ENCODE measurements at regions not wholly inside any gene's neighbourhood (a gene's known extent, or its start where the extent isn't known, plus 50 kb on each side); places are given as distances from the start of the nearest gene placed in this dataset.

DNA sequence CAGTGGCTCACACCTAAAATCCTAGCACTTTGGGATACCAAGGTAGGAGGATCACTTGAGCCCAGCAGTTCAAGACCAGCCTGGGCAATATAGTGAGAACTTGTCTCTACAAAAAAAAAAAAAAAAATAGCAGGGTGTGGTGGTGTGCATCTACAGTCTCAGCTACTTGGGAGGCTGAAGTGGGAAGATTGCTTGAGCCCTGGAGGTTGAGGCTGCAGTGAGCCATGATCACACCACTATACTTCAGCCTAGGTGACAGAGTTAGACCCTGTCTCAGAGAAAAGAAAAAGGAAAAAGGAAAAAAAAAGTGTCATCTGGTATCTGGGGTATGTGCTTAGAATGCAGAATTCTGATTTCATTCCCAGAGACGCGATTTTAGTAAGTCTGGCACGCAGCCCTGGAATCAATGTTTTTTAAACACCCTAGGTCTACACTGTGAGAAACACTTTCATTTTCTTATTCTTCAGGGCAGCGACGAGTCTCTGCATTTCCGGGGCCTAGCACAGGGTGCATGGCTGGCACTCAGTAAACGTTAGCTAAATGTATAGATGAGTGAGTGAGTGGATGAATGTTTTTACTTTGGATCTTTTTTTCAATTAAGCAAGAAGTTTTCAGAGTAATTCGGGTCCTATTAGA, 243.8 kb upstream of the PWP1 start:
- Histone ChIP-seq H3K36me3 (ENCODE audit: control insufficient read depth in 4 of 4, insufficient read depth in 4 of 4, low read length in 4 of 4) (no peaks in the 10 kb centered on the region), H3K4me3 (no peak overlapping the region), H3K9ac (ENCODE audit: insufficient read depth in 1 of 2, low read length in 2 of 2) (peak overlapping the region in 1 of 2 donors; percentile 36), H3K9me3 (ENCODE audit: control insufficient read depth in 4 of 4, insufficient read depth in 3 of 4, low read length in 3 of 4) (no peaks in the 10 kb centered on the region), H3K27me3 (ENCODE audit: control insufficient read depth in 3 of 3, insufficient read depth in 3 of 3, low read length in 2 of 3) (no peaks in the 10 kb centered on the region), H3K4me1 (ENCODE audit: control insufficient read depth in 5 of 5, insufficient read depth in 5 of 5, low read length in 5 of 5) (peaks cover 0 to 10% (median 0%) of the 10 kb centered on the region in 5 donors), H3K27ac (ENCODE audit: low read depth in 1 of 2, low read length in 1 of 2) (no peak overlapping the region)
- no peak for ATAC-seq (ENCODE audit: insufficient read depth, low FRiP score)
- WGBS, 2 donors, result 52 to 71% methylated on average over 8 of the region's 8 CpGs
- TF ChIP-seq, protein P1, sequence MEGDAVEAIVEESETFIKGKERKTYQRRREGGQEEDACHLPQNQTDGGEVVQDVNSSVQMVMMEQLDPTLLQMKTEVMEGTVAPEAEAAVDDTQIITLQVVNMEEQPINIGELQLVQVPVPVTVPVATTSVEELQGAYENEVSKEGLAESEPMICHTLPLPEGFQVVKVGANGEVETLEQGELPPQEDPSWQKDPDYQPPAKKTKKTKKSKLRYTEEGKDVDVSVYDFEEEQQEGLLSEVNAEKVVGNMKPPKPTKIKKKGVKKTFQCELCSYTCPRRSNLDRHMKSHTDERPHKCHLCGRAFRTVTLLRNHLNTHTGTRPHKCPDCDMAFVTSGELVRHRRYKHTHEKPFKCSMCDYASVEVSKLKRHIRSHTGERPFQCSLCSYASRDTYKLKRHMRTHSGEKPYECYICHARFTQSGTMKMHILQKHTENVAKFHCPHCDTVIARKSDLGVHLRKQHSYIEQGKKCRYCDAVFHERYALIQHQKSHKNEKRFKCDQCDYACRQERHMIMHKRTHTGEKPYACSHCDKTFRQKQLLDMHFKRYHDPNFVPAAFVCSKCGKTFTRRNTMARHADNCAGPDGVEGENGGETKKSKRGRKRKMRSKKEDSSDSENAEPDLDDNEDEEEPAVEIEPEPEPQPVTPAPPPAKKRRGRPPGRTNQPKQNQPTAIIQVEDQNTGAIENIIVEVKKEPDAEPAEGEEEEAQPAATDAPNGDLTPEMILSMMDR (IDR thresholded peaks at IDR 0.05; ENCODE audit: control extremely low read depth, extremely low read depth), result no peak
- peak; percentile 56 to 85 (median 78) for DNase-seq

GRCh38 chr12:107442326-107442987, 243.1 kb upstream of the PWP1 start:
- peak in 2 of 3 donors; percentile 32 to 53 for DNase-seq
- TF ChIP-seq, protein P1 (IDR thresholded peaks at IDR 0.05; ENCODE audit: control extremely low read depth, extremely low read depth), result no peak
- peak overlapping the region in 1 of 2 donors; percentile 36 for H3K9ac ChIP-seq (ENCODE audit: insufficient read depth in 1 of 2, low read length in 2 of 2)
- no peaks in the 10 kb centered on the region for H3K36me3 ChIP-seq (ENCODE audit: control insufficient read depth in 4 of 4, insufficient read depth in 4 of 4, low read length in 4 of 4)
- no peak overlapping the region for H3K27ac ChIP-seq (ENCODE audit: low read depth in 1 of 2, low read length in 1 of 2)
- ATAC-seq (ENCODE audit: insufficient read depth, low FRiP score), result no peak
- H3K27me3 ChIP-seq (ENCODE audit: control insufficient read depth in 3 of 3, insufficient read depth in 3 of 3, low read length in 2 of 3), result no peaks in the 10 kb centered on the region
- H3K4me3 ChIP-seq, result no peak overlapping the region
- 70 to 80% methylated on average over 7 of the region's 7 CpGs for WGBS, 2 donors
- H3K4me1 ChIP-seq (ENCODE audit: control insufficient read depth in 5 of 5, insufficient read depth in 5 of 5, low read length in 5 of 5), result peaks cover 0 to 10% (median 0%) of the 10 kb centered on the region in 5 donors
- no peaks in the 10 kb centered on the region for H3K9me3 ChIP-seq (ENCODE audit: control insufficient read depth in 4 of 4, insufficient read depth in 3 of 4, low read length in 3 of 4)

DNA sequence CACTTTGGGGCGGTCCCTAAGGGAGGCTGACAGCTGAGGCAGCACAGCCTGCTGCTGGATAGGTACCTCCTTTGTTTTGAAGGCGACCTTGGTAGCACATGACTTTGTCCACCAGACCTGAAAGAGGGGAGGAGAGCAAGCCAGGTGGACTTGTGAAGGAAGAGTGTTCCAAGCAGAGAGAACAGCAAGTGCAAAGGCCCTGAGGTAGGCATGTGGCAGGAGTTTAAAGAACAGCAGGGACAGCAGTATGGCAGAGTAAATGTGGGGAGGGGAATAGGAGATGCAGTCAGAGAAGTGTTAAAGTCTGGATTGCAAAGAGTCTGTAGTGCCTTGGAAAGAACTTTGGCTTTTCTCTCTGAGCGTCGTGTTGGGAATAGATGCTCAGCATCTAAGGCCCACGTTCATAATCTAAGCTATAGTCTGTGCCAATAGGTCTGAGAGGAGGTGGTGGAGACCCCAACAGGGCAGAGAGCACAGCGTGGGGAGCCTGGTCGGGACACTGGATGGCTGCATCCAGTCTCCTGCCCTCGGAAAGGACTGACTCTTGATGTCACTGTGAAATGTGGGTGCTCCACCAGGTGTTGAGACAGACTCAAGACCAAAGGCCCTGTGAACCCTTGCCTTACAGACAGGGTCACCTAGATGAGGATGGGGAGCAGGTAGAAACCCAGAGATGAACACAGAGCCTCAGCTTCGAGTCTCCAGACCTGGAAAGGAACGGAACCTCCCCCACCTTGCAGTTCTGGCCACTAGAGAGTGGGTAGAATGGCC, 242.1 kb upstream of the PWP1 start:
- ATAC-seq (ENCODE audit: insufficient read depth, low FRiP score), result no peak
- Histone ChIP-seq H3K36me3 (ENCODE audit: control insufficient read depth in 4 of 4, insufficient read depth in 4 of 4, low read length in 4 of 4) (no peaks in the 10 kb centered on the region), H3K9me3 (ENCODE audit: control insufficient read depth in 4 of 4, insufficient read depth in 3 of 4, low read length in 3 of 4) (no peaks in the 10 kb centered on the region), H3K27ac (ENCODE audit: low read depth in 1 of 2, low read length in 1 of 2) (no peak overlapping the region), H3K9ac (ENCODE audit: insufficient read depth in 1 of 2, low read length in 2 of 2) (no peak overlapping the region), H3K27me3 (ENCODE audit: control insufficient read depth in 3 of 3, insufficient read depth in 3 of 3, low read length in 2 of 3) (no peaks in the 10 kb centered on the region), H3K4me1 (ENCODE audit: control insufficient read depth in 5 of 5, insufficient read depth in 5 of 5, low read length in 5 of 5) (peaks cover 0 to 10% (median 0%) of the 10 kb centered on the region in 5 donors), H3K4me3 (no peak overlapping the region)
- DNase-seq, result no peak
- TF ChIP-seq, protein P1 (IDR thresholded peaks at IDR 0.05; ENCODE audit: control extremely low read depth, extremely low read depth), result no peak
- WGBS, 2 donors, result 93 to 94% methylated on average over 10 of the region's 10 CpGs

All from lung (tissue), 11 donors.